ENCODE measurements at regions not wholly inside any gene's neighbourhood (a gene's known extent, or its start where the extent isn't known, plus 50 kb on each side); places are given as distances from the start of the nearest gene placed in this dataset.

- no peak for TF ChIP-seq CTCF (conservative IDR thresholded peaks at IDR 0.05)
- TF ChIP-seq EZH2 (IDR thresholded peaks at IDR 0.05; ENCODE audit: low read depth): no peak
Measured at GRCh38 chr7:17690030-17690429, 250.3 kb downstream of the SNX13 start.

Measured in PC-9 (cell line).